MM.1S (cell line): ENCODE measurements at regions not wholly inside any gene's neighbourhood (a gene's known extent, or its start where the extent isn't known, plus 50 kb on each side); places are given as distances from the start of the nearest gene placed in this dataset.

Experiments
- CTCF ChIP-seq: fragments of 300-600 bp; sonication (generic); IDR thresholded peaks from 2 replicates; pipeline ENCODE4 v1.5.1; 2016; ENCODE audit warnings: antibody characterized with exemption, low read length, mixed read lengths
- EZH2 ChIP-seq: fragments of 300-600 bp; sonication (generic); optimal IDR thresholded peaks from 2 replicates; pipeline ENCODE3; 2017; ENCODE audit warnings: low read depth, mild to moderate bottlenecking, antibody characterized with exemption, low read length, mixed read lengths
- EZH2phosphoT487 ChIP-seq: fragments of 300-600 bp; sonication (generic); IDR thresholded peaks from 2 replicates; pipeline ENCODE4 v1.6.1; 2018; ENCODE audit warnings: antibody characterized with exemption, low read length

GRCh38 chr3:147540921-147541320 is 131.8 kb downstream of the ZIC1 start:
- TF ChIP-seq CTCF: no peak
- TF ChIP-seq EZH2: no peak
- no peak for TF ChIP-seq EZH2phosphoT487
